ENCODE measurements at regions not wholly inside any gene's neighbourhood (a gene's known extent, or its start where the extent isn't known, plus 50 kb on each side); places are given as distances from the start of the nearest gene placed in this dataset.

DNA sequence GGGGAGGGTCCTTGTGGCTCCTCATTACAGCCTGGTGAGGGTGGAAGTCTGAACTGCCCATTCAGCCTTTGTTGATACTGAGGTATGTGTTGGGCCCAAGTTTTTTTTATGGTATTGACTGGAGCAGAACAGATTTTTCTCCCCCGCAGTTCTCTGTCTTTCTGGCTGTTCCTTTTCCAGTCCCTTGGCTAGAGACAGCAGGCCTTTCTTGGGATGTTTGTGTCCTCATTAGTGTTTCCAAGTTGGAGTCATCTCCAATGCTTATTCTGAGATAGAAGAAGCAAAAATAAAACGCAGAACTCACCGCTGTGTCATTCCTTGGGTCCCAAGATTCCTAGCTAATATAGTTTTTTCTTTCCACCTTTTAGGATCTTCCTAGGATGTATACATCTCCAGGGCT is 193.3 kb downstream of the RAMP3 start:
- DNase-seq (ENCODE audit: low read depth in 2 of 2): no peak

DNA sequence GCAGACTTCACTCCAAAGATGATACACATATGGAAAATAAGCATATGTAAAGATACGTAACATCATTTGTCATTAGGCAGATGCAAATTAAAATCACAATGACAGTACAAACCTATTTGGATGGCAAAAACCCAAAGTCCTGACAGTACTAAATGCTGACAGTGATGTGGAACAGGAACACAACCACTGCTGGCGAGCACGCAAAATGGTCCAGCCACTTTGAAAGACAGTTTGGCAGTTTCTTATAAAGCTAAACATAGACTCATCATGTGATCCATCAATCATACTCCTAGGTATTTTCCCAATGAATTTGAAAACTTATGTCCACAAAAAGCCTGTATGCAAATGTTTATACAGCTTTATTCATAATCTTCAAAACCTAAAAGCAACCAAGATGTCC is 200.7 kb downstream of the RAMP3 start:
- DNase-seq (ENCODE audit: low read depth in 2 of 2): no peak

DNA sequence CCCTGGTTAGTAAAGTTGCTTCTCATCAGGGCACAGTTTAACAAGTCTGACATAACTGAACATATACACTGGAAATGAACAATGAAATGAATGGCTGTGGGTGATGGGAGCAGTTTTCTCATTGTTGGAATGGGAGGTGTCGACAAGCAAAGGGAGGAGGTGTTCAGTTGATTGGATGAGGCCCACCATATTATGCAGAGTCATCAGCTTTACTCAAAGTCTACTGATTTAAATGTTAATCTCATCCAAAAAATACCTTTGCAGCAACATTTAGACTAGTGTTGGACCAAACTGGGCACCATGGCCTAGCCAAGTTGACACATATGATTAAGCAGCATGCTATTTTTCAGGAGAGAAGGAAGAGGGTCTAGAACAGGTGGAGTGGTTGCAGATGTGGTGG is 201.7 kb downstream of the RAMP3 start:
- DNase-seq (ENCODE audit: low read depth in 2 of 2): no peak

DNA sequence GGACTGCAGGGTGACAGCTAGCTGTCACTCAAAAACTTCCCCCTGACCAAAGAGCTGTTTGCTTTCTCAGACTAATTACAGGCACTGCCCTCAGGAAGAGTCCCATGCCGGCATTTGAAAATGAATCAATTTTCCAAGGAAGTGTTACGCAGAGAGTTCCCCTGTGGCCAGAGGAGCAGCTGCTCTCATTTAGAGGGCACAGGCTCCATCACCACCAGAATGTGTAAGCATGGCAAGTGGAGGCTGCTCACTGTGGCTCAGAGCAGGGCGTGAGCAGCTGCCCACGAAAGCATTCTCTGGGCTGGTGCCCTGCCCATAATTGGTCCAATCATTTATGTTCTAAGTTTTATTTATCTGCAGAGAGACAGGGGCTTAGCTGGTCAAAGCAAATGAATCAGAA is 202.2 kb downstream of the RAMP3 start:
- no peak for DNase-seq (ENCODE audit: low read depth in 2 of 2)

GRCh38 chr7:45363669-45364068 is 206.1 kb downstream of the RAMP3 start:
- no peak for DNase-seq (ENCODE audit: low read depth in 2 of 2)

DNA sequence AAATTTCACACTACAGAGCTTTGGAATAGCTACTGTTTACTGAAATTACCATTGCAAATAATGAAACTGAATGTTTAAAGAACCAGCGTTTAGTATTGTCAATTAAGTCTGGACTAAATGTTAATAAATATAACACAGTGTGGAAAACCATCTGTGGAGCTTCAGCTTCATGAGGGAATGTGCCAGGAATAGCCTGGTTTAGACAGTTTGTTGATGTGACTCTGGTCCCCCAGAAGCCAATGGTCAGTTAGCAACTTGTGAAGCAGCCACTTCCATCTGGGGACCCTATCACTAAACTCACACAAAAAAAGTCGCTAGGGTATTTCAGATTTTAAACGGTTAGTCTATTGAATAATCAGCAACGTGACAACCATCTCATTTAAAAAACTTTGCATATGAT is 207.8 kb downstream of the RAMP3 start:
- no peak for DNase-seq (ENCODE audit: low read depth in 2 of 2)

GRCh38 chr7:45366475-45366874 is 207.7 kb upstream of the ADCY1 start:
- DNase-seq (ENCODE audit: low read depth in 2 of 2): no peak

DNA sequence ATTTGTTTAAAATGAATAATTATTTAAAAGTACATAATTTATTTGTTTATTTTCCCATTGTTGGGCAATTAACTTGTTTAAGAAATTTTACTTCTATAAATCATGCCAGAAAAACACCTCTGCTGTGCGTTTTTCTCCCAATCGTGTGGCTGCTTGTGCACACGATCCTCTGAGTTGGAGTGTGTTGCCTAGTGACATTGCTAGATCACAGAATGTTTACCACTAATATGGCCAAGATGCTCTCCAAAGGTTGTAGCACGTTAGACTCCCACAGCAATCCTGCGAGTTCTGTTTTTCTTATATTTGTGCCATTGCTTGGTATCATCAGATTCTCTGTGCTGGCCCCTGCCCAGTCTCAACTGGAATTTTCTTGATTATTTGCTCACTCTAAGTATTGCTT is 207.1 kb upstream of the ADCY1 start:
- no peak for DNase-seq (ENCODE audit: low read depth in 2 of 2)

DNA sequence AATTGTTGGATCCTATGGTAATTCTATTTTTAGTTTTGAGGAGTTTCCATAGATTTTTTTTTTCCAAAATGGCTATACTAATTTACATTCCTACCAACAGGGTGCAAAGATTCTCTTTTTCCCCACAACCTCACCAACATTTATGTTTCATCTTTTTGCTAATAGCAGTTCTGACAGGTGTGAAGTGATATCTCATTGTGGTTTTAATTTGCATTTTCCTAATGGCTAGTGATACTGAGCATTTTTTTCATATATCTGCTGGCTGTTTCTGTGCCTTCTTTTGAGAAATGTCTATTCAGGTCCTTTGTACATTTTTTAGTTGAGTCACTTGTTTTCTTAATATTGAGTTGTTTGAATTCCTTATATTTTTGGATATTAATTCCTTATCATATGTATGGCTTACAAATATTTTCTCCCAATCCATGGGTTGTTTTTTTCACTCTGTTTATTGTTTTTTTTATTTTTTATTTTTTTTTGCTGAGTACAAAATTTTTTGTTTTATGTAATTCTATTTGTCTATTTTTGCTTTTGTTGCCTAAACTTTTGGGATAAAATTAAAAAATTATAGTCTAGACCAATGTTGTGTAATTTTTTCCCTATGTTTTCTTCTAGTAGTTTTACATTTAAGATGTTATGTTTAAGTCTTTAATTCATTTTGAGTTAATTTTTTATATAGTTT is 205.9 kb upstream of the ADCY1 start:
- DNase-seq (ENCODE audit: low read depth in 2 of 2): no peak

DNA sequence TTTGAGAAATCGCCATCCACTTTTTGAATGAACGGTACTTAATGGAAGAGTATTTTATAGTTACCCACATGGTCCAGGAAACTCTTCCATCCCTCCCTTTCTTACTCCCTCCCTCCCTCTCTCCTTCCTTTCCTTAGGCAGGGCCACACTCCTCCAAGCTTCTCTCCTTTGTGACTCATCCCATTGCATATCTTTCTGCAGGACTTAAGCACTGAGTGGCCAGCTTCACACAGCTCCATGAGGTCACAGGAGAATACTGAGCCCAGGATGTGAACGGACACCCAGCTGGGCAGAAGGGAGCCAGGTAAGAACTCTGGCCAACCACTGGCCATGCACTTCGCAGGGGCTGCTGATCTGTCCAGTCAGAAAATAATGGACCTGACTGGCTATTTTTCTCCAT is 189.7 kb upstream of the ADCY1 start:
- DNase-seq (ENCODE audit: low read depth in 2 of 2): no peak

DNA sequence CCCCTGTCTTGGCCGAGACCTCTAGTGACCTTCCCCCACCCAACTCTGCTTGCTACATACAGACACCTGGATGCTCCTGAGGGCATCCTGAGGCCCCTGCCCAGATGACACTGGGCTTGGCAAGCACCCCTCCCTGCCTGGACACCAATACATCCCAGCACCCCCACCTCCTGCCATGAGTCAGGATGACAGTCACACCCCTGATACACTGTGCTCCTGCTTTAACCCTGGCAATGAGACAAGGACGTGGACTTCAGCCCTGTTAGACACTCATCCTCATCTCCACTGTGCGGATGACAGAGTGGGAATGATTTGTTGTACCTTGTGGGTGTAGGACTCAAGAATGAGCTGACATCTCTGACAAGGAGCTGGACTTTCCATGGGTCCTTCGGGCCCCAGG is 186.3 kb upstream of the ADCY1 start:
- DNase-seq (ENCODE audit: low read depth in 2 of 2): no peak

DNA sequence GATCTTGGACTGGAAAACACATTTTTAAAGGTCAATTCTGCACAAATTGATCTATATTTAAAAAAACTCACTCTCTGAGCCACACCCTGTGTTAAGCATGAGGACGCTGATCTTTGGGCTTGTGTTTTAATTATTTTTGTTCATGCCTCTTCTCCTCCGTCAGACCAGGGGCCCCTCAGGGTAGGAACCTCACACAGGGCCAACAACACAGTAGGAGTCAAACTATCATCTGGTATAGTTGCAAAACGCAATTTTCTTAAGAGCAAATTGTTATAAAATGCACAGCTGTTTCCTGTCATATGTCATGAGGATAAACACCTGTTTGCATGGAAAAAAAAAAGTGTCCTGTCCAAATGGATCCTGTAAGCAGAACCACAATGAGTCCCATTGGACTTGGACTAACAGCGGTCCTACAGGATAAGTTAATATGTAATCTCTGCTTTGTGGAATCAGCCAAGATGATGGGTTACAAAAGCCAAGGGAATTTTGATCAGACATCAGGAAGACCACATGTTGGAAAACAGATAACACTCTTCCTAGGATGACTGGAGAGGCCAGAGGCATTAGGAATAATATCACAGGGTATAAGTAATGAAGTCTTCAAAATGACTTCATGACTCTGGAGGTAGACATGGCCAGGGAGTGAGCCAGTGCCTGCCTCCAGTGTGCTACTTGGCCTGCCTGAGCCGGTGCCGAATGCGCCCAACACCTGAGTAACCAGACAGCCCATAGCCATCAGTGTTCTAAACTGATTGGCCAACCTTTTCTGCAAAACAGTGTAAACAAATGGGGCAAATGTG is 184.9 kb upstream of the ADCY1 start:
- DNase-seq (ENCODE audit: low read depth in 2 of 2): no peak

- DNase-seq (ENCODE audit: low read depth in 2 of 2): no peak
Observed at GRCh38 chr7:45390180-45390579, 184.0 kb upstream of the ADCY1 start.

DNA sequence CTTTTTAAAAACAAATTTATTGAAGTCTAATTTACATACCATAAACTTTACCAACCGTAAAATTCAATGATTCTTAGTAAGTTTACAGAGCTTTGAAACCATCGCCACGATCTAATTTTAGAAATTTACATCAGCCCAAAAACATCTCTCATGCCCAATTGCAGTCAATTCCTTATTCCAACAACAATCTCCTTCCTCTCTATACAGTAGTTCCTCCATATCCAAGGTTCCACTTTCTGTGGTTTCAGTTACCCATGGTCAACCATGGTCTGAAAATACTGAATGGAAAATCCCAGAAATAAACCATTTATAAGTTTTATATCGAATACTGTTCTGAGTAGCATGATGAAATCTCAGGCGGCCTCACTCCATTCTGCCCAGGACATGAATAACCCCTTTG is 183.4 kb upstream of the ADCY1 start:
- no peak for DNase-seq (ENCODE audit: low read depth in 2 of 2)

DNA sequence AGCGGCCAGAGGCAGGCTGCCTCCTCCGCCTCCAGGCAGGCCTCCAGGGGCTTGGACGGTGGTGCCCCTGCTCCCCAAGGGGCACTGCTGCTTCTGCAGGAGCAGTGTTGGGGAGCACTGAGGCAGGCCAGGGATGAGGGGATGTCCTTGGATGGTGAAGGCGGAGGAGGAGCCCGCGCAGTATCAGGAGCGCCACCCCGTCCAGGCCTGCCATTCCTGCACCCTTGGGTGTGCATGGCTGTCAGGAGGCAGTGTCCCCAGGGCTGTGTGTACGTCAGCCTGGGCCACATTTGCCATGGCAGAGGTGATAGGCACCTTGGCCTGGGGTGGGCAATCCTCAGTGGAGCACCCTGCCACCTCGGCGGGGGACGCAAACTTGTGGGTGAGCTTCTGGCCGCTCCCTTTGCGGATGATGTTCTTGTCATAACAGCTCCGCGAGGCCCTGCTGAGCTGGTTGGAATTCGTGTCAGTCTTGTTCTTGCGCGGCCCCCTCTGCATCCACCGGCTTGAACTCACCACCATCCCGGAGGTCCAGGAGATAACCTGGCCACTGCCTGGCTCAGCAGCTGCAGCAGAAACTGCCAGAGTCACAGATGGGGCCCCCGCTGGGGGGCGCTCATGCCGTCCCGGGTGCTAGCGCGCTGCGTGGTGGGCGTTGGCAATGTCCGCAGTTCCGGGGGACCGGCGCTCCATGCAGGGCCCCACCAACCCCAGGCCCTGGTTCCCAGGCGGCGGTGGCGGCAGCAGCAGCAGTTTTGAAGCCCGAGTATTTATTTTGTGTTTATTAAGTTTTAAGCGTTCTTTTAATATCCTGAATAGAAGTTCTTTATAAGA is 182.3 kb upstream of the ADCY1 start:
- no peak for DNase-seq (ENCODE audit: low read depth in 2 of 2)

DNA sequence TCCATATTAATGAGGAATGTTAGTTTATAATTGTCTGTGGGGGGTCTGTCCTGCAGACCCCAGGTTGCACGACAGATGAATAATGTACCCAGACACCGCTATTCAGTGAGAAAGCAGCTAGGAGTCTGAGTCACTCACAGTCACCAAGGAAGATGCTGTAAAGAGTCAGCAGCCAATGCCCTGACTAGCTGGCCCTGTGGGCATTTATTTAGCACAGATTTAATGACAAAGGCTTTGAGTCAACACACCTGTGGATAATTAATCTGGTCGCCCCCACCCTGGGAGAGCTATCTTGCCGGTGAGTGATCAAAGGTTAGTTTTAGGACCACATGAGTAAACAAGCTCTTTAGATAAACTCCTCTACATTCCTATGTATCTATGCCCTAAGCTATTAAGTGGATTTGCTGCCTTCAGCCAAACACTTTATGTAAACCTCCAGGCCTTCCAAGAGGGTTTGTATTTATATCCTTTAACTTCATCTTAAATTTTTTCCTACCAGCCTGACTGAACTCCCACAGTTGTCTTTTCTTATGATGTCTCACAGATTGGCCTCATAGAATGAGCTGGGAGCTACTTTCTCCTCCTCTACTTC is 180.0 kb upstream of the ADCY1 start:
- DNase-seq (ENCODE audit: low read depth in 2 of 2): no peak

- DNase-seq (ENCODE audit: low read depth in 2 of 2): no peak
Observed at GRCh38 chr7:45399069-45399468, 175.1 kb upstream of the ADCY1 start.

GRCh38 chr7:45400680-45401079 is 173.5 kb upstream of the ADCY1 start:
- DNase-seq (ENCODE audit: low read depth in 2 of 2): no peak

DNA sequence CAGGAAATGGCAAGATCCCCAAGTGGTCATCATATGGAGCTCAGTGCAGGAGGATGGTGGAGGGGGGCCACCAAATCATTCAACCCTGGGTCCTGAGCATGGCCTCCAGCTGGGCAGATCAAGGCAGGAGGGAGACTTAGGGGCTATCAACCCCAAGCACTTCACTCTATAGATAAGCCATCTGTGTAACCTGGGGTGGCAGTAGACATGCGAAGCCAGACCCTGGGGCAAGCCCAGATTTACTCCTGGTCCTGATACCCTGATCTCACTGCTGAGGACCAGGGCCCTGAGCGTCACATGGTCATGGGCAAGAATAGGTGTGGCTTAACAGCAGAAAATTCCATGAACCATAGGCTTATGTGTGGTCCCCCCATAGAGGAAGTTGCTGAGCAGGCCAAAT is 173.0 kb upstream of the ADCY1 start:
- DNase-seq (ENCODE audit: low read depth in 2 of 2): no peak

GRCh38 chr7:45401851-45402250 is 172.3 kb upstream of the ADCY1 start:
- no peak for DNase-seq (ENCODE audit: low read depth in 2 of 2)

DNA sequence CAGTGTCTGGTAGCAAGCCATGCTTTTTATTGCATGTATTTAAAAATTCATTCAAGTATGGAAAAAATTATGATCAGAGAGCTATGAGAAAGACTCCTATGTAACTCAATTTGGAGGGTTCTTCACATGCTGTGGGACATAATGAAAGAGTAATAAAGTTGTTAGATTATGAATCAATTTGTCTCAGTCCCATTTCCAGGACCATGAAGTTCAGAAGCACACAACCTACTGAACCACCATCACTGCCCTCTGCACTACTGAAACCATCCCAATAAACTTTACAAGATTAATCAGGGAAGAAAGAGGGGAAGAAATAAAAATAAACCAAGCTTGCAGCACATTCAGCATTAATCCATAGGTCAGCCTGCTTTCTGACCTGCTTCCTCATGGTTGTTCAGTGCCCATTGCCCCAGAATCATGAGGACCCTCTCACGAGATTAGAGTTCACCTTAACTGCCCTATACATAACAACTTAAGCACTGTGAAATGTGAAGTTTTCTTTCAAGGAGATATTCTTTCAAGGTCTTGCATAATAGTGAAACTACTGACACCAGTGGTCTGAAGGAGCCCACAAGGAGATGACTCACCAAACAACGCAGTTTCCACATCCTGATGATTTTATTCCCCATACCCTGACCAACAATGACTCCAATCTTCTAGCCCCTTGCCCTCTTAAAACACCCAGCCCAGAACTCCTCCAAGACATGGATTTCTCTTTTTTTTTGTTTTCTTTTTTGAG is 171.5 kb upstream of the ADCY1 start:
- DNase-seq (ENCODE audit: low read depth in 2 of 2): no peak

- no peak for DNase-seq (ENCODE audit: low read depth in 2 of 2)
Observed at GRCh38 chr7:45404622-45405021, 169.5 kb upstream of the ADCY1 start.

All from stimulated activated CD8-positive, alpha-beta memory T cell treated with anti-CD3 and anti-CD28 coated beads, Interleukin-7, amount 100 ng/mL, for 1 hour (primary cell).